ENCODE measurements at regions not wholly inside any gene's neighbourhood (a gene's known extent, or its start where the extent isn't known, plus 50 kb on each side); places are given as distances from the start of the nearest gene placed in this dataset.

GRCh38 chr11:133698654-133699053 lies 146.7 kb downstream of the SPATA19 start:
- no peak for TF ChIP-seq EZH2phosphoT487 (IDR thresholded peaks at IDR 0.05; ENCODE audit: borderline replicate concordance, low read length)
- no peak for TF ChIP-seq CTCF (conservative IDR thresholded peaks at IDR 0.05; ENCODE audit: low read depth, low read length)
- TF ChIP-seq EZH2 (IDR thresholded peaks at IDR 0.05; ENCODE audit: low read length, unreplicated experiment), result no peak
